GM19324 (cell line): ENCODE measurements at regions not wholly inside any gene's neighbourhood (a gene's known extent, or its start where the extent isn't known, plus 50 kb on each side); places are given as distances from the start of the nearest gene placed in this dataset.

ENCODE experiments used
- ATAC-seq: cut with Tn5 transposase; IDR thresholded peaks from one replicate; pipeline ENCODE4 v1.9.1; 2021; ENCODE audit warnings: mild to moderate bottlenecking, moderate library complexity; ENCODE audit not compliant: unreplicated experiment, low FRiP score

DNA sequence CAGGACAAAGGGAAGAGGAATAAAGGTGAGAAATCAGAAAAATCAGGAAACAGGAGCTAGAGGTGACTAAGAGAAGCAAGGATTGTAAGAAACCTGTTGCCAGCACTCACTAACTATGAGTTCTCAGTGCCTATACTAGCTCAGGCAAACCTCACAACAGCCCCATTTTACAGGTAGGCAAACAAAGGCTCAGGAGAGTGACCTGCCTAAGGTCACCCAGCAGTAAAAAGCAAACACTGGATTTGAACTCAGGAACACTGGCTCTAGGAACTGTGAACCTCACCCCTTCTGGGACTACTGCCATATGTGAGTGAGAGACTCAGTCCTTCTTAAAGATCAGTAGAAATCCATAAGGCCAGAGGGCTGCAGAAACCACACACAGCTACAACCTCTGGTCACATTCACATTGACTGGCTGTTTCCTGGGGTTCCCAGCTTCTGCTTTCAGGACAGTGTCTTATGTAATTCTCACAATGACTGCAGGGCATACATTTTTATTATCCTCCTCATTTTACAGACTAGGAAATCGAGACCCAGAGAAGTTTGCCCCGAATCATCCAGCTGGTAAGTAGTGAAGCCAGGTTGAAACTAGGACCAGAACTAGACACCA is 80.7 kb upstream of the MAFB start:
- ATAC-seq = no peak

DNA sequence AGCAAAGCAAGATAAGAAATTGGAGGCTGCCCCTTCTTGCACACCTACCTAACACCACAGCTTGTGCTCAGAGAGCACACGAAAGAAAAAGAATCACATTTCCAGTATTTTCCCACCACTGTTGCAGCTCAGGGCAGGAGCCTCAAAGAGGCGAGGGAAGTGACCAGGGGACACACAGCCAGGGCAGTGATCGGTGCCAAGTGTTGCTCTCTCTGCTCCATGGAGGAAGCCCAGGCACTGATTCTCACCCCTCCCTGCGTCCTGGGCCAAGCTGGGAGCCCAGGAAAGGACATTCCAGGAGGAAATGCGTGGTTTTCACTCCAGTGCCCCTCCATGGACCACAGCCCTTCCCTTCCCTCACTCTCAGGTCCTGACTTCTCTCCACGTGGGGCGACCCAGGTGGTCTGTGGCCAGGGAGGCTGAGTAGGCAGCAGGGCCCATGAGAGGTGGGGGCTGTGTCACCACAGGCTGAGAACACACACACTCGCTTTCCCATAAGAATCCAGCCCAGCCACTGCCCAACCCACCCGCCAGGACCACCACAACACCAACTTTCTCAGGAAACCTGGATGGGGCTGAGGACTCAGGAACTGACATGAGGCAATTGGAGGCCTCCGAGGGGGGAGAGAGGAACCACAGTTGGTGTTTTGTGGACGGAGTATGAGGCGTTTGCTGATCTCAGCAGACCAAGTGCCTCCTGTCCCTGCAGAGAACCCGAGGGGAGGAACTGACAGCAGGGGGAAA is 81.7 kb upstream of the MAFB start:
- no peak for ATAC-seq

DNA sequence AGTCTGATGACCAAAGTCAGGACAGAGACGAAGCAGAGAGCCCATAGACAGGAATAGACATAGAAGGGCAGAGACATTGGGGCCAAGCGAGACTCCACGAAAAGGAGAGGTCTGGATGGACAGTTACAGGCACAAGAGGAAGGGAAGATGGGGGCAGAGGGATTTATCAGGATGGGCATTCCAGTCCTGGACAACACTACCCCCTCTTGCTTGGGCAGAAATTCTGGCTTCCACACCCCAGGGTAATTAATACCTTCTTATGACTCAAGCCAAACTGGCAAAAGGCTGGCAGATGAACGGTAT is 82.2 kb upstream of the MAFB start:
- no peak for ATAC-seq

DNA sequence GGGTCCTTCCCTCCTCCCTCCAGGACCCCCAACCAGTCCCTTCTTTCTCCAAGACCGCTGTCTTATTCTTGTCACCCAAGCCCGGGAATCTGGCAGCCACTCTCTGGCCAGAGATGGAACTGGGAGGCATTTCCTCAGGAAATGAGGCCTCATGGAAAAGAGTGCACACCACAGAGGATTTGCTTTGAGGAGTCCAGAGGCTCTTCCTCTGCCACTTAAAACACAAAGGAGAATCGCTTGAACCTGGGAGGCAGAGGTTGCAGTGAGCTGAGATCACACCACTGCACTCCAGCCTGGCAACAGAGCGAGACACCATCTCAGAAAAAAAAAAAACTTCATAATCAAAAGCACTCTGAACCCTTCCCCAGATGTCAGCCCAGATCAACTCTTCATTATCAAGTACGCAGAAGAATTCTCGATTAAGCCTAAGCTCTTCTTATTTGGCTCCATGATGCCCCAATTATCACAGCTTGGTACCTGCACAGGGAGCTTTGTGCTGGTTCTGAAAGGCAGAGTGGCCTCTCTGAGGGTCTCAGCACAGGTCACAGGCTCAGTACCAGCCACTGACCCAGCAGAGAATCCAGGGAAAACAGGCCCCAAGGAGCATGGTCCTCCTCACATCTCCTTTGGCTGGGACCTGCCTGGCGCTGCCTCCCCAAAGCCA is 82.9 kb upstream of the MAFB start:
- no peak for ATAC-seq

DNA sequence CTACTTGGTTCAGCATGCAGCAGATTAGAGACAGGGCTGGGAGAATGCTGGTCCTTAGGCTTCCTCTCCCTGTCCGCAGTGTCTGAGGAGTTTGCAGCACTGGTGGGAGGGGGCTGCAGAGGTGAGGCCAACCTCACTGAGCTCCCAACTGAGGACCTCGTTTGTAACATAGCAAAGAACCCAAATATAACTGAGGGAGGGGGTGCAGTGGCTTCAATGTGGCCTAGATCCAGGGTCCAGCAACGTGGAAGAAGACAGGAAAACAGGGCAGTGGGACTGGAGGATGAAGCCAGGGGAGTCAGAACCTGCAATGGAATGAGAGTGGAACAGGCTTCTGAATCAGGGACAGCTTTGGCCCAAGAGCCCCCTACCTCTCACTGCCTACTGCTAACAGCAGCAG is 84.3 kb upstream of the MAFB start:
- no peak for ATAC-seq

DNA sequence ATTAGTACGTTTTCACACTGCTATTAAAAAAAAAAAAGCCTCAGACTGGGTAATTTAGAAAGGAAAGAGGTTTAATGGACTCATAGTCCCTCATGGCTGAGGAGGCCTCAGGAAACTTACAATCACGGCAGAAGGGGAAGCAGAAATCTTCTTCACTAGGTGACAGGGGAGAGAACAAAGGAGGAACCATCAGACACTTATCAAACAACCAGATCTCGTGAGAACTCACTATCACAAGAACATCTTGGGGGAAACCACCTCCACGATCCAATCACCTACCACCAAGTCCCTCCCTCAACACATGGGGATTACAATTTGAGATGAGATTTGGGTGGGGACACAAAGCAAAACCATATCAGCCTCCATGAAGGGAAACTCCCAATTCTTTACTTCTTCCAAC is 85.2 kb upstream of the MAFB start:
- no peak for ATAC-seq

DNA sequence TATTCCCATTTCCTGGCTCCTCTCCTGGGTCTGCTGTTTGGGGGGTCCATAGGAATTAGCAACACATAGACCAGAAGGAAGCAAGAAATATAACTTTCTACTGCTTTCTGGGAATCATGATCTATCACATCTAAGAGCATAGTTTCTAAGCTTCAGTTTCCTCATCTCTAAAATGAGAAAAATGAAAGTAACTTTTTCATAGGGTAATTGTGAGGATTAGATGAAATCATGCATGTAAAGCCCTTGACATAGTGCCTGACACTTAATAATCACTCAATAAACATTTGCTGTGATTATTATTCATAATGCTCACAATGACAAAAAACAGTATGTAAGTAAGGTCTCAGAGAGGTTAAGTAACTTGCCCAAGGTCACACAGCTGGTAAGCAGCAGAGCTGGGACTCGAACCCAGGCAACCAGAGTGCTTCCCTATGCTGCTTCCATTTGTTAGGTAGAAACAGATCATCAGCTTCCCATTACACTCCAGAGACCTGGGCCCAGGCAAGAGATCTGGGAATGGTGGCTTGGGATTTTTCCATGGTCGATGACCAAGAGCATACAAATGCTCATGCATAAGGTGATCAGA is 86.6 kb upstream of the MAFB start:
- no peak for ATAC-seq

DNA sequence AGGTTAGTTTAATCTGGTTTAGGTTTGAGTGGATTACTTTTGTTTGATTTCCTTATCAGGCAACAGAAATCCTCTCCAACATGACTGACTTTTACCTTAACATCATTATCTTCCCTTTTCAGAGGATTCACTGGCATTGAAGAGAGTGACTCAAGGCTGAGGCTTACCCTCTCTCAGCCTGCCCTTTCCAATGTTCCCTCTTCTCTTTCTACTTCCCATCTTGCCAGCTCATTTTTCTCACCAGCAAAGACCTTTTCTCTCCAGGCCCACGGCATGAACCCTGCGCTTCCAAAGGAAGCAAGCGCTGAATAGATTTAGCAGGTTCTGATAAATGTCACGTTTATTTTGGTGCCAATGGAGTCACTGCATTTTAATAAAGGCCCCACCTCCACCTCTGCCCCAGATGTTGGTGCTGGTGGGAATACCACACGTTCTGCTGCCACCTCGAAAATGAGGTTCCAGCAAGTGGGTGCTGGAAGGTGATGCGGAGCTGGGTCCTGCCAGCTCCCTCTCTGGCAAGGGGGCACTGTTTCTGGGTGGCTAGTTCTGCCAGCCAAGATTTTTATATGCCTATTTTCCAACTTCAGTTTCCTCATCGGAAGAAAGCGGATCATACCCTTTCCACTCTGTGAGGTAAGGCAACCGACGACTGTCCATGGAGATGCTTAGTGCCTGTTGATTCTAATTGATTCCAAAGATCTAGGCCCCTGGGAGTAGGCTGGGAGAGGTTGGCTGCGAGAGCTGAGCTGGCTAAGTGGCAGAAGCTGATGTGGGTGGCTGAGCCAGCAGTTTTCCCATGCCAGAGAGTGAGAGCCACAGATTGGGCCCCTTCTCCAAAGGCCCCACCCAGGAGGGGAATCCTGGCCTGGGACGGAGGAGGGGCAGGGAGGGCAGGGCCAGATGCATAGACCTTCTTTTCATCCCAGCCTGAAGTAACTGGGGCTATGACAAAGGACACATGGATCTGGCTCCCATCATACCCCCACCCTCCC is 87.7 kb upstream of the MAFB start:
- ATAC-seq = no peak

DNA sequence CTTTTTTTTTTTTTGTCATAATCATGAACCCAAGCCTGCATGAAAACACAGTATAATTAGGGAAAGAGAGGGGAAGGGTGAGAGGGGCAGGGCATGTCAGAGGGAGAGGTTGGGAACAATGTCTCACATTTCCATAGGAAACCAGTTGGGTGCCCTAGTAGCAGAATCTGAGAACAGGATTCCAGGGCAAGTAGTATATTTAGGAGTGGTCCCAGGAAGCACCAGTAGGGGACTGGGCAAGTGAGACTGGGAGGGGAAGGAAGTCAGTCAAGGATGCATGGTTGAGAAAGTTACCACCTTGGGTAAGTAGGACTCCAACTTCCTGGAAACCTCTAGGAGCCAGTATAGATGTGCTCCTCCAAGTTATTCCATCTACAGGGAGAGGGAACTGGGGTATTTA is 88.6 kb upstream of the MAFB start:
- no peak for ATAC-seq

DNA sequence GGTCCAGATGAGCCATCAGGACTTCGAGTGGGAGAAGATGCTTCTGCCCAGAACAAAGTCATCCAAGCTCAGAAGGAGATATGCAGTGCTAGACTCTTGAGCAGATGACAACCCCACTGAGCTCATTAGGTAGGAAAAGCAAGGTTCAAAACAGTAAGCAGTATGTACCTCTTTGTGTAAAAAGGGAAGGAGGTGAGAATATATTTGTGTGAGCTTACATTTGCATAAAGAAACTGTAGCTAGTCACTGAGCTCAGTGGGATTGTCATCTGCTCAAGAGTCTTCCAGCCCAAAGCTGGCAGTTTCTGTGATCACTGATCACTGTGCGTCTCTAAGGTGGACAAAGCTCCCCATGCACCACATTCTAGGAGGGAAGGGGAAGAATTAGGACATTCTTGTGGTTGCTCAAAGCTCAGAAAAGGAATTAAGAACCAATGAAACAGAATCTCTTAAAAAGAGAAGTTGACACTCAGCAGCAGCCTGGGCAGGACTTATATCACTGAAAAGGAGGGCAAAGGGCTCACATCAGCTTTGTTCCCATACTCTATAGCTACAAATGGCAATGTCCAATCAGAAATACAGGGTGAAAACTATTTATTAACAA is 90.0 kb upstream of the MAFB start:
- no peak for ATAC-seq

DNA sequence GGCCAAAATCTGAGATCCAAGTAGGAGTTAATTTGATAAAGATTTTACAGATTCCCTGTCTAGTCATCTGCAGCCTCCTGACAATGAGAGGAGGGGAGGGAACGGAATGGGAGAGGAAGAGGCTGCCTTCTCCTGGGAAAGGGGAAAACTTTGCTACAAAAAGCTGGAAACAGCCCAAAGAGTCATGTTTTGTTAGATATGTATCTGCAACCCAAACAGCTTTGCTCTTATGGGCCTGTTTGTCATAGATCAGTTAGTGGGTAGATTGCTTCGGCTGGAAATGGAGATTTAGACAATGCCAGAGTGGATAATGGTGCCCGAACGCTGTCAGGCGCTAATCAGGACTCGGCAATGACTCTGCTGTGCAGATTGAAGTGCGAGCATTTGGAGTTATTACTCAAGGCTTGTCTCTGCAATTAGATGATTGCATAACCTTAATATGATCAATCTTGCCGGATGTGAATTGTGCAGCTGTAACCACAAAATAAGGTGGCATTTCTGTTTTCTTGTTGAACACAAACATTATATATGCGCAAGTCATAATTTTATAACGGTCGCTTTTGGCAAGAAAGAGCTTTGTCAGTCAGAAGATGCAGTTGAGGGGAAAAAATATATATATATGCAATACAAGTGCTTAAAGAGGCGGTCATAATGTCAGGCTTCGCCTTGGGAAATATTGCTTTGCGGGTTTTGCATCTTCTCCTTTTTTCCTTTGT is 92.4 kb upstream of the MAFB start:
- ATAC-seq = no peak

DNA sequence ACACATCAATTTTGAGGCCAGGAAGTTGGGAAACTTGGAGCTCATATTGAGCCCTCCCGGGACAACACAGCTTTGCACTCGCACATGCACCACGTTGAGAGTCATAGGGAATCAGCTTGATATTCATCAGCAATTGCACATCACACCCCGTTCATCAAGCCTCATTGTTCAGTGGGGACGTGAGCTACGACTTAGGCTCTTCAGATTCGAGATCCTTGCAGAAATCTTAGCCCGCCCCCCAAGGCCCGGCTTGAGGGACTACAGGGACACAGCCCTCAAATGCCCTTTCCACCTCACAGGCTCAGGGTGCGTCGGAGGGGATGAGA is 93.0 kb upstream of the MAFB start:
- ATAC-seq = no peak

DNA sequence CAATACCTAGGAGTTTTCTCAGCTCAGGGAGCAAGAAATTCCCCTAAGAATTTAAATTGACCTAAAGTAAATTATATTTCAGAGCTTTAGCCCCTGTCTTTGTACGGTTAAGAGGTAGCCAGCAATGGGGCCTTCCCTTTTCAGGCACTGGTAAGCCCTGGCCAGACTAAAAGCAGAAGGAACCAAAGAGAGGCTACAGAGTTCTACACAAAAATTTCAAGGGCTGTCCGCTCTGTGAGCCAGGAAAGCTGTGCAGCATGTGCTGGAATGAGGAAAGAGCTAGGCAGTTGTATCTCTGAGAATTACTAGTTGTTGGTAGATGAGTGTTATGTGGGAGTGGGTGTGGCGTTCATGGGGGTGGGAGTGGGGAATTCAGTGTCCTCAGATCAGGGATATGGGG is 96.3 kb upstream of the MAFB start:
- ATAC-seq = no peak

DNA sequence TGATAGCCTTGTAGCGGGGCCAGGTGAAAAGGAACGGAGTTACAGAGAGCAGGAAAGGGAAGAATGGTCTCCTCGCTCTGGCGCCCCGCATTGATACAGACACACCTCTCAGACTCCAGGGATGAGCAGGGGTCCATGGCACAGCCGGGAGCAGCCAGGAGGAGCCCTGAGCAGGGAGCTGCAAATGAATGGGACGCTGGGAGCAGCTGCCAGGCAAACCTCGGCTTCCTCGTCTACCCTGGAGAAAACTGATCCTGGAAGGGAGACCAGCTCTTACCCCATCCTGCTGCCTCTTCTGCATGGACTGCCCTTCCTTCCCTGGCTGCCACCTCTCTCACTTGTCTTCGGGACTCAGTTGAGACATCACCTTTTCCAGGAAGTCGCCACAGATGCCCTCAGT is 97.3 kb upstream of the MAFB start:
- no peak for ATAC-seq

DNA sequence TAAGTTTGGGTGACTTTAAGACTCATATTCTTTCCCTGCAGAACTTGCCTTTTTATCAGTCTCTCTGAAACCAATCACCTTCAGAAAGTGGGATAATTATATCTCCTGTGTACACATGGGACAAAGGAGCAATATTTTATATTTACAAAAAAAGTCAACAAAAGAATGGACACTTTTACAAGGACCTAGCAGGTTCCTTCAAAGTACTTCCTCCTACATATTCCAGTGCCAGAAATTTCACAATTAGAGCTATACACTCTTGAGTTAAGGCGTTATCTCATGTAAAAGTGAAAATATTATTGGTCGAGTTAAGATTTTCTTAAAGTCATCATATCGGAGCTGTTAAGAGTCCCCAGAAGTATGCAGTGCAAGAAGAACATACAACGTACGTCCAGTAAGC is 98.9 kb upstream of the MAFB start:
- ATAC-seq = no peak

DNA sequence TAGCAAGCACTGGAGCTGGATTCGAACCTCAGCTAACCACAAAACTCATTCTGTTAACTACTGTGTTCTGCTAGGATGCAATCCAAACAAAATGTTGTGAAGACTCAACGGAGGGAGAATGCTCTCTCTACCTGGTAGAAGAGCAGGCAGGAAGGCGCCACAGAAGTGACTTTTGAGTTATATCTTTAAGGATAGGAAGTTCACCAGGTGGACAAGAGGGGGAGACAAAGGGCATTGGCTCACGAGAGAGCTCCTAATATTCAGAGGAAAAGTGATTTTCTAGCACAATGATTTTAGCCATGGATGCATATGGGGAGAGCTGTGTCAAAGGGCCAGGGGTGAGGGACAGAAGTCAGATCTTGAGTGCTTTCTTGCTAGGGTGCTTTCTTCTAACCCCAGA is 108.4 kb upstream of the MAFB start:
- ATAC-seq = no peak

DNA sequence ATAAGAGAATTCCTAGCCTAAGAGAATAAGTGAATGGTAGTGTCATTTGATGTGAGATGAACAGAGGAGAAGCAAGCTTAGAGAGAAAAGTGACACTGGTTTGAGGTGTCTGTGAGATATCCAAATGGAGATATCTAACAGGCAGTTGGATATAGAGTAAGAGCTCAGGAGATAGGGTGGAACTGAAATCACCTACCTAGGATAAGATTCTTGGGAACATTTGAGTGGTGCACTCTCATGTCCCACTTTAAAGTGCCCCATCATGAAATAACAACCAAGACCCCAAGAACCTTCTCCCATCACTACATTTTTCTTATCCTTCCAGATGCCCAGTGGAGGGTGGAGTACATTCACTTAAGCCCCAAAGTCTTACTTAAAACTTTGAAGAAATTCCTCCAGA is 109.0 kb upstream of the MAFB start:
- no peak for ATAC-seq

DNA sequence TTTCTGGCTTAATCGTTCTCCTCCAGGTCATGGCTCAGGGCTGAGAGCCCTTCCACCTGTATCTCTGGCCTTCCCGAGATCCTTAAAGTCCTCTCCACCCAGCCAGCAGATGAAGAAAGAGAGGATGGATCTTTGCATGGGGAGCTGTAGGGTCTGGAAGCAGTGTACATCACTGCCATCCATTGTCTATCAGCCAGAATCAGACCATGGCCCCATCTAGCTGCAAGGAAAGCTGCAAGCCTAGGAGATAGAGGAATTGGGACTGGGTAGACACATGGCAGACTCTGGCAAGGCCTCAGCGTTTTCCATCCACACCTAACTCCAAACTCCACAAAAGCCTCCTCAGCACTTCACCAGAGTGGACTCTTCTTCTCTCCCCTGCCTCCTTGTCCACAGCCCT is 113.8 kb upstream of the MAFB start:
- ATAC-seq = no peak

DNA sequence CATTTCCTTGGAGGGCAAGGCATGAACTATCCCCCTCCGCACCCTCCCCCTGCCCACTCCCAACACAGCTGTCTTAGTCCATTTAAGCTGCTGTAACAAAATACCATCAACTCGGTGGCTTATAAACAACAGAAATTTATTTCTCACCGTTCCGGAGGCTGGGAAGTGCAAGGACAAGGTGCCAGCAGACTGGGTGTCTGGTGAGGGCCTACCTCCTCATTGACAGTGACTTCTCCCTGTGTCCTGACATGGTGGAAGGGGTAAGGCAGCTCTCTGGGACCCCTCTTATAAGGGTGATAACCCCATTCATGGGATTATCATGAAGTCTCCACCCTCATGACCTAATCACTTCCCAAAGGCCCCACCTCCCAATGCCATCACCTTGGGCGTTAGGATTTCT is 114.3 kb upstream of the MAFB start:
- ATAC-seq = no peak

DNA sequence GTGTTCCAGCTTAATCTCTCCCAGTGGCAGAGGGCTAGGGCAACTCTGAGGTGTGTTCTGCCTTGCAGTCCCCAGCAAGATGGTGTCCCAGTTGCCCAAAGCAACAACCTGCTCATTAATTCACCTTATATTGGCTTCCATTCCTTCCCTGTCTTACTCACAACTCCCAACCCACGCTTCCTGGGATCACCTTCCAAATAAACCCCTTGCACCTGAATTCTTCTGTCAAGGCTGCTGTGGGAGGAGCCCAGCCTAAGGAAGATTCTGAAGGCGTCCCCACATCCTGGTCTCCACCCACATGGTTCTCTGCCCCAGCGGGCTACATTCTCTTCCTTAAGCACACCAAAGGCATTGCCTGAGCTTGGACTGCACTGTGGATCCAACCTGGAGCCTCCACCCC is 116.6 kb upstream of the MAFB start:
- no peak for ATAC-seq
